HCT116 (cell line): ENCODE measurements at regions not wholly inside any gene's neighbourhood (a gene's known extent, or its start where the extent isn't known, plus 50 kb on each side); places are given as distances from the start of the nearest gene placed in this dataset.
A peak's percentile ranks its signal among the peaks of the same experiment; 100 is the strongest.

Source experiments
- ATAC-seq: fragments of 200-7000 bp; cut with Tn5 transposase; 2 replicates; pipeline ENCODE4 v1.9.1; 2020; ENCODE audit warnings: mild to moderate bottlenecking, moderate library complexity
- BruUV-seq: library from RNA; stranded (reverse); fragments of 400-500 nt; replicated peaks from 2 replicates; lab custom pipeline; 2021; lab: Mats Ljungman, UMichigan
- CTCF ChIA-PET: fragments of 300-600 bp; sonication (Branson Sonifier 250); formaldehyde crosslinking; loops from one replicate; lab custom pipeline; 2021; ENCODE audit warnings: antibody characterized with exemption; lab: Charles Lee
- POLR2A ChIA-PET: fragments of 300-600, 350-600 bp; sonication (Branson Sonifier 250); formaldehyde crosslinking; loops from one replicate; lab custom pipeline; 2021; ENCODE audit warnings: antibody characterized with exemption; lab: Charles Lee
- RAD21 ChIA-PET, 2 experiments: fragments of 300-600 bp; sonication (Branson Sonifier 250); formaldehyde crosslinking; loops; one replicate each; lab custom pipeline; 2023; ENCODE audit warnings: low total read pairs in 2 of 2; ENCODE audit not compliant: uncharacterized antibody in 2 of 2, unreplicated experiment in 2 of 2, low non-redundant PET in 1 of 2; lab: Charles Lee
- DNase-seq: peaks from one replicate; pipeline ENCODE4 v3.0.0-alpha.2; 2010; ENCODE audit warnings: low read depth, low spot score
- H2AFZ ChIP-seq: fragments of 200-600 bp; shearing (Covaris generic), sonication (generic); 2 replicates; pipeline ENCODE4 v1.6.1; 2017; ENCODE audit warnings: low read depth, mixed run types, mixed read lengths, antibody characterized with exemption, low read length; ENCODE audit not compliant: poor library complexity, severe bottlenecking
- H3K27ac ChIP-seq: 2 replicates; pipeline ENCODE4 v1.5.1; 2012; ENCODE audit warnings: low read depth, low read length
- H3K27me3 ChIP-seq: fragments of 200-600 bp; sonication (generic); 2 replicates; pipeline ENCODE4 v1.6.1; 2016; ENCODE audit warnings: mixed run types, low read length, mixed read lengths; ENCODE audit not compliant: insufficient read depth
- H3K36me3 ChIP-seq, 2 experiments: fragments of 200-500 bp in 1 of 2; fragments of 200-600 bp in 1 of 2; sonication (Bioruptor generic) in 1 of 2; sonication (generic) in 1 of 2; 2 replicates each; pipeline versions ENCODE4 v1.5.1 to v1.6.1; 2014 to 2016; ENCODE audit warnings: low read length in 2 of 2, inconsistent platforms in 1 of 2, mixed read lengths in 1 of 2, mixed run types in 1 of 2; ENCODE audit not compliant: insufficient read depth in 2 of 2, control insufficient read depth in 1 of 2
- H3K4me1 ChIP-seq, 2 experiments: fragments of 200-600 bp in 1 of 2; sonication (generic) in 1 of 2; 2 replicates each; pipeline versions ENCODE4 v1.5.1 to v1.6.1; 2012 to 2017; ENCODE audit warnings: low read length in 2 of 2, inconsistent platforms in 1 of 2, mild to moderate bottlenecking in 1 of 2, mixed read lengths in 1 of 2, mixed run types in 1 of 2, moderate library complexity in 1 of 2; ENCODE audit not compliant: insufficient read depth in 2 of 2, control insufficient read depth in 1 of 2
- H3K4me2 ChIP-seq: fragments of 200-600 bp; sonication (generic); 2 replicates; pipeline ENCODE4 v1.6.1; 2017; ENCODE audit warnings: mixed run types, low read length, mixed read lengths
- H3K4me3 ChIP-seq, 2 experiments: fragments of 200-600 bp in 1 of 2; sonication (generic) in 1 of 2; replicated peaks in 1 of 2; 2 replicates each; pipeline ENCODE4 v1.5.1; 2011 to 2016; ENCODE audit warnings: low read length in 2 of 2, control low read depth in 1 of 2, low read depth in 1 of 2, mild to moderate bottlenecking in 1 of 2, mixed read lengths in 1 of 2, mixed run types in 1 of 2
- H3K79me2 ChIP-seq: fragments of 200-600 bp; sonication (generic); 2 replicates; pipeline ENCODE4 v1.6.1; 2017; ENCODE audit warnings: mild to moderate bottlenecking, mixed run types, low read length, moderate library complexity, mixed read lengths; ENCODE audit not compliant: insufficient read depth
- H3K9ac ChIP-seq: fragments of 200-600 bp; sonication (generic); 2 replicates; pipeline ENCODE4 v1.6.1; 2016; ENCODE audit warnings: low read length, mixed read lengths
- H3K9me2 ChIP-seq: fragments of 200-600 bp; sonication (generic), shearing (Covaris generic); 2 replicates; pipeline ENCODE4 v1.6.1; 2017; ENCODE audit warnings: mixed run types, mild to moderate bottlenecking, moderate library complexity; ENCODE audit not compliant: insufficient read depth
- H3K9me3 ChIP-seq, 2 experiments: fragments of 200-500 bp in 1 of 2; fragments of 200-600 bp in 1 of 2; sonication (Bioruptor generic) in 1 of 2; sonication (generic) in 1 of 2; 2 replicates each; pipeline ENCODE4 v1.6.1; 2014 to 2017; ENCODE audit warnings: low read length in 2 of 2, mixed read lengths in 2 of 2, inconsistent platforms in 1 of 2, low read depth in 1 of 2, mild to moderate bottlenecking in 1 of 2, mixed run types in 1 of 2, moderate library complexity in 1 of 2; ENCODE audit not compliant: control insufficient read depth in 1 of 2, insufficient read depth in 1 of 2
- H4K20me1 ChIP-seq: fragments of 200-600 bp; sonication (generic), shearing (Covaris generic); 2 replicates; pipeline ENCODE4 v1.6.1; 2017; ENCODE audit warnings: mixed run types, mild to moderate bottlenecking, moderate library complexity; ENCODE audit not compliant: insufficient read depth
- CTCF ChIP-seq, 3 experiments: fragments of 200-600 bp in 1 of 3; sonication (generic) in 1 of 3; IDR thresholded peaks in 2 of 3; conservative IDR thresholded peaks in 1 of 3; 2 replicates each; pipeline ENCODE4 v1.5.1; 2012 to 2017; ENCODE audit warnings: low read depth in 2 of 3, low read length in 2 of 3, antibody characterized with exemption in 1 of 3, borderline replicate concordance in 1 of 3, control low read depth in 1 of 3, mild to moderate bottlenecking in 1 of 3, mixed read lengths in 1 of 3, mixed run types in 1 of 3, moderate library complexity in 1 of 3; ENCODE audit not compliant: insufficient read depth in 1 of 3
- EGR1 ChIP-seq: IDR thresholded peaks from 2 replicates; pipeline ENCODE4 v1.6.1; 2012; ENCODE audit warnings: low read depth
- EZH2 ChIP-seq: fragments of 200-600 bp; sonication (generic); IDR thresholded peaks from 2 replicates; pipeline ENCODE4 v1.6.1; 2017; ENCODE audit warnings: antibody characterized with exemption, mixed run types
- EZH2phosphoT487 ChIP-seq: fragments of 200-600 bp; IDR thresholded peaks from 2 replicates; pipeline ENCODE4 v1.6.1; 2018; ENCODE audit warnings: antibody characterized with exemption, borderline replicate concordance
- JUND ChIP-seq: IDR thresholded peaks from 2 replicates; pipeline ENCODE4 v1.6.1; 2012
- MAX ChIP-seq: IDR thresholded peaks from 2 replicates; pipeline ENCODE4 v1.6.1; 2012
- RAD21 ChIP-seq: IDR thresholded peaks from 2 replicates; pipeline ENCODE4 v1.6.1; 2012; ENCODE audit warnings: low read depth, mild to moderate bottlenecking
- SP1 ChIP-seq: IDR thresholded peaks from 2 replicates; pipeline ENCODE4 v1.6.1; 2012; ENCODE audit warnings: low read depth
- SRF ChIP-seq: IDR thresholded peaks from 2 replicates; pipeline ENCODE4 v1.6.1; 2012; ENCODE audit warnings: low read depth
- TCF7L2 ChIP-seq: IDR thresholded peaks from 2 replicates; pipeline ENCODE4 v1.7.0; 2011; ENCODE audit warnings: borderline replicate concordance, inconsistent platforms; ENCODE audit not compliant: insufficient read depth, insufficient read length; ENCODE audit errors: extremely low read depth
- ZBTB33 ChIP-seq: IDR thresholded peaks from 2 replicates; pipeline ENCODE4 v1.6.1; 2011; ENCODE audit warnings: mild to moderate bottlenecking, low read length, moderate library complexity; ENCODE audit not compliant: insufficient replicate concordance; ENCODE audit errors: extremely low read depth
- ZNF274 ChIP-seq: fragments of 200-500 bp; sonication (Bioruptor generic); IDR thresholded peaks from 2 replicates; pipeline ENCODE4 v1.6.1; 2014; ENCODE audit warnings: mild to moderate bottlenecking, low read depth, low read length, inconsistent platforms
- intact Hi-C: fragments of 100-400 bp; cut with micrococcal nuclease; formaldehyde crosslinking; loops from 2 replicates; pipeline ENCODE4 v1.10.0; 2022

GRCh38 chr5:92687821-92688722 lies 892.9 kb downstream of the NR2F1-AS1 start:
- Histone ChIP-seq H3K27ac (no peak overlapping the region), H3K4me2 (no peak overlapping the region), H3K79me2 (no peaks in the 10 kb centered on the region), H3K4me3 (no peak overlapping the region), H3K9me2 (no peaks in the 10 kb centered on the region), H3K4me1 (no peaks in the 10 kb centered on the region), H2AFZ (peak overlapping the region; percentile 95), H4K20me1 (no peaks in the 10 kb centered on the region), H3K36me3 (no peaks in the 10 kb centered on the region), H3K27me3 (no peaks in the 10 kb centered on the region), H3K9me3 (no peaks in the 10 kb centered on the region), H3K9ac (no peak overlapping the region)
- POLR2A ChIA-PET: no interaction called here
- RAD21 ChIA-PET: interaction anchor here in 1 of 2 experiments (0.5 kb wide), 1 partner anchor 671 kb away, joined by 5 read pairs; no protein-coding TSS in a partner anchor
- peak; percentile 29 for DNase-seq
- intact Hi-C loops: no loop called here
- BruUV-seq: no TSS peak
- peak; percentile 10 to 43 (median 30); a peak in 4 of 6 replicates for TF ChIP-seq CTCF (IDR thresholded peaks at IDR 0.05 in 2 of 3, conservative IDR thresholded peaks at IDR 0.05 in 1 of 3; ENCODE audit: borderline replicate concordance in 1 of 3, insufficient read depth in 1 of 3, low read depth in 2 of 3, low read length in 2 of 3)
- TF ChIP-seq ZNF274: no peak
- TF ChIP-seq RAD21: peak; percentile 60
- CTCF ChIA-PET: interaction anchor here (1.0 to 1.3 kb wide), 5 partner anchors 9 to 1113 kb away, joined by 3 to 12 read pairs (median 4); no protein-coding TSS in a partner anchor
- ATAC-seq: peak; percentile 84

- H3K4me1 ChIP-seq: no peaks in the 10 kb centered on the region
- intact Hi-C loops: no loop called here
- H3K9me2 ChIP-seq: 0 out of 2 replicates have a peak, but pooled peaks cover 4% of the 10 kb centered on the region
- no peaks in the 10 kb centered on the region for H3K79me2 ChIP-seq
- no peak overlapping the region for H3K4me3 ChIP-seq
- no peaks in the 10 kb centered on the region for H3K27me3 ChIP-seq
- DNase-seq (peak; percentile 29), ATAC-seq (peak; percentile 88)
- no peak overlapping the region for H3K4me2 ChIP-seq
- no TSS peak for BruUV-seq
- H3K27ac ChIP-seq: no peak overlapping the region
- no peaks in the 10 kb centered on the region for H3K36me3 ChIP-seq
- ChIA-PET POLR2A (no interaction called here), CTCF (interaction anchor here (0.5 to 2.8 kb wide), 8 partner anchors 8 to 1123 kb away, joined by 3 to 12 read pairs (median 3); no protein-coding TSS in a partner anchor), RAD21 (interaction anchor here in 1 of 2 experiments (0.8 kb wide), 1 partner anchor 230 kb away, joined by 3 read pairs; no protein-coding TSS in a partner anchor)
- no peaks in the 10 kb centered on the region for H4K20me1 ChIP-seq
- no peaks in the 10 kb centered on the region for H3K9me3 ChIP-seq
- no peak overlapping the region for H3K9ac ChIP-seq
- peak overlapping the region; percentile 75 for H2AFZ ChIP-seq
- TF ChIP-seq ZBTB33 (no peak), EGR1 (no peak), SP1 (no peak), SRF (no peak), ZNF274 (no peak), RAD21 (peak; percentile 59), TCF7L2 (no peak), EZH2phosphoT487 (no peak), JUND (no peak), EZH2 (no peak), MAX (no peak)
Measured at GRCh38 chr5:92678640-92679039, 902.4 kb downstream of the NR2F1-AS1 start.
